ENCODE measurements at regions not wholly inside any gene's neighbourhood (a gene's known extent, or its start where the extent isn't known, plus 50 kb on each side); places are given as distances from the start of the nearest gene placed in this dataset.

DNA sequence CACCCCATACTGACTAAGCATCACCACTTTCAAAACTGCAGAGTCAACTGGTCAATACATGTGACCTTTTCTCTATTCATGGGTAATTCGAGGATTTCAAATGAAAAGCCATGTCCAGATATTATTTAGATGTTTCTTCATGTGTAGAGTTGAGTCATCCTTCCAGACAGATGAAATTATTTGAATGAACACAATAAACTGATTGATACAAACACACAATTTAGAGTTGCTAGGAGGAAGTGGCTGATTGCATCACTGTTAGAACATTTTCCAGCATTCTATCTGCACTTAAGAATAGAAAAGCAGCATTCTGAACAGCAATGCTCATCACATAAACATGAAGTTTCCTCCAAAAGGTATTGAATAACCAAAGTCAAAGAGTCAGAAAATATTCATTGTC lies 273.5 kb upstream of the SOX5 start:
- peak; percentile 12 for DNase-seq (ENCODE audit: low read depth)

- no peak for DNase-seq (ENCODE audit: low read depth)
Observed at GRCh38 chr12:24212496-24212895, 263.0 kb upstream of the SOX5 start.

DNA sequence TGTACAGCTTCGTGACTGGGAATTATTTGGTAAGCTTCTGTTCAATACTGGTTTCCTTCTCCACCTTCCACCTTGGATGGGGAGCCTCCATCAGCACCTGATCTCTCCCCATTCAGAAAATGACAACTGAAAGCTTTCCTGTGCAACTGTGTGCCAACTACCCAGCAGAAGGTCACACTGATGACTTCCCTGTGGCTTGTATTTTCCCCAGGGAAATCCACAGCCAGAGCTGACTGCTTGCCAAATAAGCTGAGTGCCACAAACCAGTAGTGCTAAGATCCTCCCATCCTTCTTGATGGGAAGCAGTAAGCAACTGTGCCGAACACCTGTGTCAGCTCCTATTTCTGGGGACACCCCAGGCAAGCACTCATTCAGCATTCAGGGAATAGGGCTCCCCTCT lies 257.2 kb upstream of the SOX5 start:
- DNase-seq (ENCODE audit: low read depth): no peak

- DNase-seq (ENCODE audit: low read depth): no peak
Observed at GRCh38 chr12:24201258-24201970, 251.9 kb upstream of the SOX5 start.

GRCh38 chr12:24200010-24200409 lies 250.5 kb upstream of the SOX5 start:
- no peak for DNase-seq (ENCODE audit: low read depth)

- DNase-seq (ENCODE audit: low read depth): no peak
Observed at GRCh38 chr12:24198936-24199671, 249.6 kb upstream of the SOX5 start.

GRCh38 chr12:24198070-24198469 lies 248.6 kb upstream of the SOX5 start:
- DNase-seq (ENCODE audit: low read depth): no peak

DNA sequence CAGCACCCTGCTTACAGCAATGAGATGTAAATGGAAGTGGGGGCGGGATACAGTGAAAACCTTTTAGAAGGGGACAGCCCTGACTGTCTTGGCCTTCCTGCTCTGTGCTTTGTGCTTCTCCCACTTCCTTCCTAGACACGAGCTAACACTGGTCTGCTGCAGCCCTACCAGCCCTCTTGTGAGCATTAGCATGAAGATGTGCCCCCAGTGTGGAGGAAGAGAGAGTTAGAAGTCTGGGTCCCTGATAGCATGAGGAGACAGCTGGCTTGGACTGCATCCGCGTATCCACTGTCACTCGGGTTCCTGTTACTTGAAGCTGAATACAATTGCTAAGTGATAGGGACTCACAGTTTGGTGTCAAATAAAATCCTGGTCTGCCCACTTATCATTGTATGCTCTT lies 248.1 kb upstream of the SOX5 start:
- no peak for DNase-seq (ENCODE audit: low read depth)

DNA sequence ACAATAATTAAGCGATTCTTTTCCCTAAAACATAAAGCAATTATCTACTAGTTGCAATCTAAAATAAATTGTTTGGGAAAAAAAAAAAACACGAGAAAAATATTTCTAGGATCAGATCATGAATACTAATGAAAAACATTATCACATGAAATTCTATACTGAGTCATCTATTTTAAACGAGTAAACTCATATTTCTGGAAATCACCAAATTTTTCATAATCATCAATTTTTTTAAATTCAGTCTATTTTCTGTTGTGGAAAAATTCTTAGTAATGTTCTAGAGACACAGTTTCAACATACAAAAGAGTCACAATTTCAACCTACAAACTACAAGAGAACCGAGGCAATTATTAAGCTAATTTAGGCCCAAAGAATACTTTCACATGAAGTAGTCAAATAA lies 245.6 kb upstream of the SOX5 start:
- DNase-seq (ENCODE audit: low read depth): no peak

DNA sequence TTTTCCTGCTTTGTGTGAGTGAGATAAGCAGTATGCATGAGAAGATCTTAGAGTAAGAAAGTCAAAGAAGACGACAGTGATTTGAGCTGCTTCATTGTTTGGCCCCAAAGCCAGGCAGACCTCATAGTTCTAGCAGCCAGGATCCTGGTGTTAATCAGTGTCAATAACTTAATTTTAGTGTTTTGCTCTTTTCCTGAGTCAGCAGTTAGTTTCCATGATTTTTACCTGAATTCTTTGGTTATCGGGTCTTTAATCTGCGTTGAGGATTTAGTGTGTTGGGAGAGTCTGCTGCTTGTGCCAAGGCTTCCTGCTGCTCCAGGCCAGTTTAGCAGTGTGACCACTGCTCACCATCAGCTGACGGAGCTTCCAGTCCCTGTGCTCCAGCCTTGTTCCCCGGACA lies 241.6 kb upstream of the SOX5 start:
- no peak for DNase-seq (ENCODE audit: low read depth)

DNA sequence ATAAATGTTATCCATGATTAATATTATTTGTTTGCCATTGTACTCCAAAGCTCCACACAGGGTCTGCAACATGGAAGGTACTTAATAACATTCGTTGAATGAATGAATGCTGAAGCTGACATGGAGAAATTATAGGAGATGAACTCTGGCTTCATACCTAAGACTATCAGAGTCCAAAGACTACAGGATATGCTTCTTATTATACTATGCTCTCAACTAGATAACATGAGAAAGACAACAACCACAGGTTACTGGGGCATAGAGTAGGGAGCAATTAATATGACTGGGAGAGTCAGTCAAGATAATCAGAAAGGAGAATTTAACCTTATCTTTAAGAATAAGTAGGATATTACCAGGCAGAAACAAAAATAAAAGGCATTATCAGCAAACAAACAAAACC lies 236.3 kb upstream of the SOX5 start:
- no peak for DNase-seq (ENCODE audit: low read depth)

DNA sequence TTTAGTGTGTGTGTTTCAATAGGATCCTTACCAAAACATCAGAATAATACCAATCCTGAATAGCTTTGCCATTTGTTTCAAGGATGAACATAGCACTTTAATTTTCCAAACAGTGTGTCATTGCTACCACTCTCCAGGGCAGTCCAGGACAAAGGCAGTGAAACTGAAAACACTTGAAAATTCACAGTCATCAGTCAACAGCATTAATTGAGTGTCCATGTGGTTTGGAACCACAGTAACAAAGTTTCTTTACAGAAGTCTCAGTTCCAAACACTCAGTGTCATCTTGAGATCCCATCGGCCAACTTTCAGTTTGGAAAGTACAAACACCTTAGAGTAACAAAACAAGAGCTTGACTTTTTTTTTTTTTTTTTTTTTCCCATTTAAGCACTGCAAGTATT lies 228.4 kb upstream of the SOX5 start:
- no peak for DNase-seq (ENCODE audit: low read depth)

DNA sequence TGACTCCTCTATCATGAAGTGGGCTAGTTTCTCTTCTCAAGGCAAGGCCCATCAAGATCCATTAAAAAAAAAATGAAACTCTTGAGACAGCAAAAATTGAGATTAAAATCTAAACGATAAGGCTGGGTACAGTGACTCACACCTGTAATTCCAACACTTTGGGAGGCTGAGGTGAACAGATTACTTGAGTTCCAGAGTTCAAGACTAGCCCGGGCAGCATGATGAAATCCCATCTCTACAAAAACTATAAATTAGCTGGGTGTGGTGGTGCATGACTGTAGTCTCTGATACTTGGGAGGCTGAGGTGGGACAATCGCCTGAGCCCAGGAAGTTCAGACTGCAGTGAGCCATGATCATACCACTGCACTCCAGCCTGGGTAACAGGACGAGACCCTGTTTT lies 226.5 kb upstream of the SOX5 start:
- no peak for DNase-seq (ENCODE audit: low read depth)

- DNase-seq (ENCODE audit: low read depth): no peak
Observed at GRCh38 chr12:24175284-24175683, 225.8 kb upstream of the SOX5 start.

DNA sequence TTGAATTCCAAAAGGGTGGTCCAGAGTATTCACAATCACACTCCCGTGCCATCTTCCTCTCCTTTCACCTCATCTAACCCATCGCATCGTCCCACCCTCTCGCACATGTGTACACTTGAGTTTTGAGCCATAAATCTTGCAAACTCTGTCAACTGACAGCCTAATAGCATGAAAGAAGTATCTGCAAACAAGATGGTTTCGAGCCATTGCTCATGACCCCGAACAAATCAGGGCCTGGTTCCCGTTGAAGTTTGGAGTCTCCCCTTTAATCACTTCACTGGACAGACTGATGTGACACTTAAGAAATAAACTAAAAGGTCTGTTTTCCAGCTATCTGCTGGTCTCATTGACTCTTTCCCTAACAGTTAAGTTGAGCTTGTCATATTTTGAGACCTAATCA lies 223.6 kb upstream of the SOX5 start:
- DNase-seq (ENCODE audit: low read depth): no peak

GRCh38 chr12:24172773-24173066 lies 223.2 kb upstream of the SOX5 start:
- no peak for DNase-seq (ENCODE audit: low read depth)

GRCh38 chr12:24172031-24172772 lies 222.7 kb upstream of the SOX5 start:
- DNase-seq (ENCODE audit: low read depth): no peak

- no peak for DNase-seq (ENCODE audit: low read depth)
Observed at GRCh38 chr12:24155042-24155441, 205.6 kb upstream of the SOX5 start.

DNA sequence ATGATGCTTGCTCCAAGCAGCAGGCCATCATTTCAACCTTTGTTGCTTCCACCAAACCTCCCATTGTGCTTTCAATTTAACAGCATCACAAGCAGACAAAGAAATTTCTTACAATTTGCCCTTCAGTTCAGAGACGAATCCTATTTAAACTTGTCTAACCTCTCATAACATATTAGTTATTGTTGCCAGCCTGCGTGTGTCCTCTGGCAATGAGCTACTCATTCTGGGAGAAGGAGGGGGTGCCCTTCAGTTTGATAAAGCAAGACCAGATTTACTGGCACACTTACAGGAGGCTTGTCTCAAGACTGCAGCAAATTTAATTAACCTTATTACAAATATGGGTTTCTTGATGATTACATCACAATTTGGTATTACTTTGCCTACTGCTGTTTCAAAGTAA lies 203.6 kb upstream of the SOX5 start:
- DNase-seq (ENCODE audit: low read depth): no peak

- no peak for DNase-seq (ENCODE audit: low read depth)
Observed at GRCh38 chr12:24152270-24152669, 202.8 kb upstream of the SOX5 start.

DNA sequence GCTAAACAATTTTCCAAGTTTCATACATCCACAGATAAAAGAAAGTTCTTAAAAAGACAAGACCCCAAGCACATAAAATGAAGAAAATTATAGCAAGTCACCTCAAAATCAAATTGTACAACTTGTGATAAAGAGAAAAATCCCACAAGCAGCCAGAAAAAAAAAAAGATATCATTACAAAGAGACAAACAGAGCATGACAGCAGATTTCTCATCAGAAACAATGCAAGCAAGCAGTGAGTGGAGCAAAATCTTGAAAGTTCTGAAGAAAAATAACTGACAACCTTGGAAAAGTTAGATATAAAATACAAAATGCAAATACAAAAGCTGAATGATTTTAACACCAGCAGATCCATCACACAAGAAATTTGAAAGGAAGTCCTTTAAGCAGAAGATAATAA lies 194.5 kb upstream of the SOX5 start:
- no peak for DNase-seq (ENCODE audit: low read depth)

- no peak for DNase-seq (ENCODE audit: low read depth)
Observed at GRCh38 chr12:24139035-24139434, 189.6 kb upstream of the SOX5 start.

GRCh38 chr12:24138041-24138440 lies 188.6 kb upstream of the SOX5 start:
- DNase-seq (ENCODE audit: low read depth): no peak
